ENCODE measurements at regions not wholly inside any gene's neighbourhood (a gene's known extent, or its start where the extent isn't known, plus 50 kb on each side); places are given as distances from the start of the nearest gene placed in this dataset.

GRCh38 chr1:80375662-80376061 is 1369.1 kb upstream of the ADGRL4 start:
- DNase-seq (ENCODE audit: low spot score), result no peak
- no peak for TF ChIP-seq CTCF (IDR thresholded peaks at IDR 0.05; ENCODE audit: borderline replicate concordance, control extremely low read depth, extremely low read depth, insufficient read depth, missing control alignments)
- in situ Hi-C loops (cut with MboI; ENCODE audit: low sequenced_read_pairs, unreplicated experiment), result no loop called here

GRCh38 chr1:80375109-80375508 is 1368.6 kb upstream of the ADGRL4 start:
- in situ Hi-C loops (cut with MboI; ENCODE audit: low sequenced_read_pairs, unreplicated experiment), result no loop called here
- TF ChIP-seq CTCF (IDR thresholded peaks at IDR 0.05; ENCODE audit: borderline replicate concordance, control extremely low read depth, extremely low read depth, insufficient read depth, missing control alignments), result no peak
- DNase-seq (ENCODE audit: low spot score), result no peak

DNA sequence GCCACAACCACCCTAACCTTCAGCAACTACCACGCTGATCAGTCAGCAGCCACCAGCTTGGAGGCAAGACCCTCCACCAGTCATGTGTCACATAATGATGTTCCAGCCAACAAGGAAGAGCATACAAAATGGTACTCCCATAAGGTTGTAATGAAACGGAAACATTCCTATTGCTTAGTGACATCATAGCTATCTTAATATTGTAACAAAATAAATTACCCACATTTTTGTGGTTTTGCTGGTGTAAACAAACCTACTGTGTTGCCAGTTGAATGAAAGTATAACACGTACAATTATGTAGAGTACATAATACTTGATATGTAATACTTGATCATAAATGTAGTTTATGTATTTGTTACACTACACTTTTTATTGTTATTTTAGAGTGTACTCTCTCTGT is 1363.2 kb upstream of the ADGRL4 start:
- TF ChIP-seq CTCF (IDR thresholded peaks at IDR 0.05; ENCODE audit: borderline replicate concordance, control extremely low read depth, extremely low read depth, insufficient read depth, missing control alignments), result no peak
- in situ Hi-C loops (cut with MboI; ENCODE audit: low sequenced_read_pairs, unreplicated experiment), result no loop called here
- DNase-seq (ENCODE audit: low spot score), result no peak

DNA sequence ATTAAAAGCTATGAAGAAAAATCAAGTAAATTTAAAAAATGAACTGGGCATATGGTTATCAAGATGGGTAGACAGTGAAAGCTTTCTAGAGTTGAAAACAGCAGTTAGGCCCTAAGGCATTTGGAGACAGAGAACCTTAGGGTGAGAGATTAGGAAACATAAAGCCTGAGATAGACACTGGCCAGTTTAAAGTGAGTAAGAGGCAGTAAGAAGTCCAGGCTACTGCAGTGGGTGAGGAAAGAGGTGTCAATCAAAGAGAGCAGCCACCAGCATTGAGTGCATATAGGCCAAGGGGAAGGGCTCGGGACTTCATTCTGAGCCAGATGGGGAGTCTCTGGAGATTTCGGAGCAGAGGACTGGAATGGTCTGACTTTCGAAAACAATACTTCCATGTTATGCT is 1360.5 kb upstream of the ADGRL4 start:
- in situ Hi-C loops (cut with MboI; ENCODE audit: low sequenced_read_pairs, unreplicated experiment), result no loop called here
- no peak for TF ChIP-seq CTCF (IDR thresholded peaks at IDR 0.05; ENCODE audit: borderline replicate concordance, control extremely low read depth, extremely low read depth, insufficient read depth, missing control alignments)
- no peak for DNase-seq (ENCODE audit: low spot score)

DNA sequence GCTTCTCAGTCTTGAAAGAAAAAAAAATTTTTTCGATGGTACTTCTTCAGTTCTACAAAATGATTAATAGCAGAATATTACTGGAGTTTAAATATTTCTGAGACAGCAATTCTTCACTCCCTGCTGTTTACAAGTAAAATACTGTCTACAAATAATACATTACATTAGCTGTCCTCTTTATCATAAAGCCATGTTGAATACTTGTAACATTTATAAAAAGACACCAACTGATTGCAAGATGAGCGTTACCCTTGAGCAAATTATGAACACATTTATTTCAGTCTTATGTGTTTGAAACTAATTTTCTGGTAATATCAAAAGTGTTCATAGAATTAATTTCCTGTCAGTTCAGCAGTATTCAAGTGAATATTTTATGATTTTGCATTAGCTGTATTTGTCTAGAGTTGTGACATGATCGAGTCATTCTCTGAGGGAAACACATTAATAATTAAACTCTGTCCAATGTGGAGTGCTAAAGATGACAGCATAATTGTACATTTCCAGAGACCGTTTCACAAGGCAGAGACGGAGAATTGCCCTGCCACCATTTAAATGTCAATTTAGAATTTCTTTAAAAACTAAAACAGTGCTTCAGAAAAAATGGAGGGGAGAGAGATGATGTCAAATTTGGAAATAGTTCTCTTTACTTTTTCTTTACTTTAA is 1359.0 kb upstream of the ADGRL4 start:
- no peak for DNase-seq (ENCODE audit: low spot score)
- TF ChIP-seq CTCF (IDR thresholded peaks at IDR 0.05; ENCODE audit: borderline replicate concordance, control extremely low read depth, extremely low read depth, insufficient read depth, missing control alignments), result no peak
- in situ Hi-C loops (cut with MboI; ENCODE audit: low sequenced_read_pairs, unreplicated experiment), result no loop called here

- in situ Hi-C loops (cut with MboI; ENCODE audit: low sequenced_read_pairs, unreplicated experiment), result no loop called here
- no peak for TF ChIP-seq CTCF (IDR thresholded peaks at IDR 0.05; ENCODE audit: borderline replicate concordance, control extremely low read depth, extremely low read depth, insufficient read depth, missing control alignments)
- no peak for DNase-seq (ENCODE audit: low spot score)
Measured at GRCh38 chr1:80363689-80364475, 1357.4 kb upstream of the ADGRL4 start.
